Coronary artery (tissue), 2 donors: ENCODE measurements at regions not wholly inside any gene's neighbourhood (a gene's known extent, or its start where the extent isn't known, plus 50 kb on each side); places are given as distances from the start of the nearest gene placed in this dataset.

Source experiments
- DNase-seq: peaks from one replicate; pipeline ENCODE4 v3.0.0-alpha.2; 2017; ENCODE audit warnings: low spot score
- H3K27ac ChIP-seq, 2 donors: fragments of 200-600 bp; sonication (generic); one replicate each; pipeline ENCODE4 v1.5.1; 2016 to 2019
- H3K4me3 ChIP-seq: fragments of 200-600 bp; sonication (generic); 2 replicates; pipeline ENCODE4 v1.5.1; 2016; ENCODE audit warnings: mild to moderate bottlenecking, moderate library complexity
- CTCF ChIP-seq: fragments of 200-600 bp; sonication (generic); IDR thresholded peaks from one replicate; pipeline ENCODE4 v1.5.1; 2019; ENCODE audit warnings: antibody characterized with exemption

GRCh38 chr9:115952430-115953292 lies 200.9 kb upstream of the PAPPA start:
- TF ChIP-seq CTCF, result no peak
- H3K27ac ChIP-seq, result no peak overlapping the region
- H3K4me3 ChIP-seq, result no peak overlapping the region
- no peak for DNase-seq

- TF ChIP-seq CTCF, result no peak
- DNase-seq, result no peak
These were observed 197.2 kb upstream of the PAPPA start for GRCh38 chr9:115956371-115956770.

DNA sequence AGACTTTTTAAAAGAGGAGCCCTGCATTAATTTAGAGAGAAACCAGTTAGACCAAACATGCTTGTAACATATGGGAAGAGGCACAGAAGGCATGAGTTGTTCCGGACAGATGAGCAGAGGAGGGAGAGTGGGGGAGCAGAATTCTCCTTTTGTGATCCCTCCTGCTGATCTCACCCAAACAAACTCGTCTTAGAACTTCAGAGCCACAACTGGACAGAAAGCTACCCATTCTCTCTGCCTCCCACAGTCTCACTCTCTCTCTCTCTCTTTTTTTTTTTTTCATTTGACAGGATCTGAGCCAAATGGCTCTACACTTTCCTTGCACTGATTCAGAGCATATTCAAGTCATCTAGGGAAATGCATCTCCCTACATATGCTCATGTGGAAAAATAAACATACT lies 196.0 kb upstream of the PAPPA start:
- DNase-seq, result no peak
- Histone ChIP-seq H3K27ac (no peak overlapping the region), H3K4me3 (no peak overlapping the region)
- no peak for TF ChIP-seq CTCF

More at GRCh38 chr9:115956371-115956770, 197.2 kb upstream of the PAPPA start:
- H3K4me3 ChIP-seq, result no peak overlapping the region
- no peak overlapping the region for H3K27ac ChIP-seq

- DNase-seq, result no peak
- no peak overlapping the region for H3K27ac ChIP-seq
- no peak overlapping the region for H3K4me3 ChIP-seq
- TF ChIP-seq CTCF, result no peak
These were observed 188.8 kb upstream of the PAPPA start for GRCh38 chr9:115964710-115965347.

DNA sequence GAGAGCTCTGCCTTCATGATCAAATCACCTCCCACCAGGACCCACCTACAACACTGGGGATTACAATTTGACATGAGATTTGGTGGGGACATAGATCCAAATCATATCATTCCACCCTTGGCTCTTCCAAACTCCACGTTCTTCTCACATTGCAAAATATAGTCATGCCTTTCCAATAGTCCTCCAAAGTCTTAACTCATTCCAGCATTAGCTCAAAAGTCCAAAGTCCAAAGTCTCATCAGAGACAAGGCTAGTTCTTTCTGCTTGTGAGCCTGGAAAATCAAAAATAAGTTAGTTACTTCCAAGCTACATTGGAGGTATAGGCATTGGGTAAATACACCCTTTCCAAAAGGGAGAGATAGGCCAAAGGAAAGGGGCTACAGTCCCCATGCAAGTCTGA lies 186.9 kb upstream of the PAPPA start:
- TF ChIP-seq CTCF, result no peak
- DNase-seq, result no peak
- no peak overlapping the region for H3K27ac ChIP-seq
- no peak overlapping the region for H3K4me3 ChIP-seq

DNA sequence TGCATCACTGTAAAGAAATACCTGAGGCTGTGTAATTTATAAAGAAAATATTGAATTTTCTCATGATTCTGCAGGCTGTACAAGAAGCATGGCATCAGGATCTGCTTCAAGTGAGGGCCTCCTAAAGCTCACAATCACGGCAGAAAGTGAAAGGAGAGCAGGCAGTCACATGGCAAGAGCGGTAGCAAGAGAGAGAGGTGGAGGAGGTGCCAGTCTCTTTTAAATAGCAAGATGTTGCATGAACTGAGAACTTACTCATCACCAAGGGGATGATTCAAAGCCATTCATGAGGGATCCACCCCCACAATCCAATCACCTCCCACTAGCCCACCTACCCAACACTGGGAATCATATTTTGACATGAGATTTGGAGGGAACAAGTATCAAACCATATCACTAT lies 184.5 kb upstream of the PAPPA start:
- H3K27ac ChIP-seq, result no peak overlapping the region
- TF ChIP-seq CTCF, result no peak
- H3K4me3 ChIP-seq, result no peak overlapping the region
- DNase-seq, result no peak

DNA sequence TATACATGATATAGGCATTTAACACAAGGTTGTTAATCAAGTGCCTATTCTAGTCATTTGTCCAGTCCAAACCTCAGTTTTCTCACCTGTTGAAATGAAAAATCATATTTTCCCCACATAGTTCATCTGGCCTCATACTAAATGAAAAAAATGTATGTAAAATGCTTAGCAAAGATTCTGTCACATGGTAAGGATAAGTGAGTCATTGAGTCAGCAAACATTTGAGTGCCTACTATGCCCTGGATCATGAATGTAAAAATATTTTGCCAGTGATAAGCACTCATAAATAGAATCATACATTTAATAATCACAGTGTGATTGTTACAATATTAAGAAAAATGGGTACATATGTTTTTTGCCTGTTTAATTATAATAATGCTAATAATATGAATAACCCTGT lies 181.2 kb upstream of the PAPPA start:
- no peak for TF ChIP-seq CTCF

More for the DNA sequence above, 181.2 kb upstream of the PAPPA start:
- no peak for DNase-seq
- Histone ChIP-seq H3K4me3 (no peak overlapping the region), H3K27ac (no peak overlapping the region)
